CD4-positive, alpha-beta T cell treated with Interleukin-17A for 4 hours (primary cell): ENCODE measurements at regions not wholly inside any gene's neighbourhood (a gene's known extent, or its start where the extent isn't known, plus 50 kb on each side); places are given as distances from the start of the nearest gene placed in this dataset.

Source experiments
- DNase-seq: peaks from one replicate; pipeline ENCODE4 v3.0.0-alpha.2; 2020; ENCODE audit warnings: mixed read lengths

GRCh38 chr6:44665143-44665542 lies 277.6 kb downstream of the CDC5L start:
- DNase-seq: no peak

GRCh38 chr6:44665683-44666082 lies 278.2 kb downstream of the CDC5L start:
- no peak for DNase-seq

- DNase-seq: no peak
Observed at GRCh38 chr6:44666324-44666723, 278.8 kb downstream of the CDC5L start.

GRCh38 chr6:44667226-44667625 lies 279.7 kb downstream of the CDC5L start:
- no peak for DNase-seq

GRCh38 chr6:44667668-44668390 lies 280.3 kb downstream of the CDC5L start:
- DNase-seq: peak; percentile 47

GRCh38 chr6:44668391-44668930 lies 281.0 kb downstream of the CDC5L start:
- DNase-seq: no peak

- DNase-seq: no peak
Observed at GRCh38 chr6:44668976-44669934, 281.7 kb downstream of the CDC5L start.

GRCh38 chr6:44670146-44670545 lies 282.6 kb downstream of the CDC5L start:
- DNase-seq: no peak

- DNase-seq: no peak
Observed at GRCh38 chr6:44671333-44671732, 283.8 kb downstream of the CDC5L start.

- no peak for DNase-seq
Observed at GRCh38 chr6:44672086-44672485, 284.6 kb downstream of the CDC5L start.

- no peak for DNase-seq
Observed at GRCh38 chr6:44672841-44673240, 285.3 kb downstream of the CDC5L start.

GRCh38 chr6:44674226-44675155 lies 287.0 kb downstream of the CDC5L start:
- DNase-seq: no peak

GRCh38 chr6:44675449-44675848 lies 287.9 kb downstream of the CDC5L start:
- DNase-seq: no peak

- no peak for DNase-seq
Observed at GRCh38 chr6:44676246-44676790, 288.8 kb downstream of the CDC5L start.

- DNase-seq: no peak
Observed at GRCh38 chr6:44676826-44677433, 289.4 kb downstream of the CDC5L start.

- DNase-seq: no peak
Observed at GRCh38 chr6:44678252-44678935, 290.9 kb downstream of the CDC5L start.

GRCh38 chr6:44679438-44680201 lies 292.1 kb downstream of the CDC5L start:
- no peak for DNase-seq

- no peak for DNase-seq
Observed at GRCh38 chr6:44680202-44680720, 292.8 kb downstream of the CDC5L start.

GRCh38 chr6:44681761-44682160 lies 294.3 kb downstream of the CDC5L start:
- DNase-seq: no peak

- no peak for DNase-seq
Observed at GRCh38 chr6:44682280-44682679, 294.8 kb downstream of the CDC5L start.
